Stimulated activated CD4-positive, alpha-beta T cell treated with anti-CD3 and anti-CD28 coated beads, TNF-alpha, amount 100 ng/mL, for 48 hours (primary cell): ENCODE measurements at regions not wholly inside any gene's neighbourhood (a gene's known extent, or its start where the extent isn't known, plus 50 kb on each side); places are given as distances from the start of the nearest gene placed in this dataset.

Experiments used
- DNase-seq, 3 donors: peaks; one replicate each; pipeline ENCODE4 v3.0.0-alpha.2; 2020; ENCODE audit warnings: low read depth in 3 of 3

DNA sequence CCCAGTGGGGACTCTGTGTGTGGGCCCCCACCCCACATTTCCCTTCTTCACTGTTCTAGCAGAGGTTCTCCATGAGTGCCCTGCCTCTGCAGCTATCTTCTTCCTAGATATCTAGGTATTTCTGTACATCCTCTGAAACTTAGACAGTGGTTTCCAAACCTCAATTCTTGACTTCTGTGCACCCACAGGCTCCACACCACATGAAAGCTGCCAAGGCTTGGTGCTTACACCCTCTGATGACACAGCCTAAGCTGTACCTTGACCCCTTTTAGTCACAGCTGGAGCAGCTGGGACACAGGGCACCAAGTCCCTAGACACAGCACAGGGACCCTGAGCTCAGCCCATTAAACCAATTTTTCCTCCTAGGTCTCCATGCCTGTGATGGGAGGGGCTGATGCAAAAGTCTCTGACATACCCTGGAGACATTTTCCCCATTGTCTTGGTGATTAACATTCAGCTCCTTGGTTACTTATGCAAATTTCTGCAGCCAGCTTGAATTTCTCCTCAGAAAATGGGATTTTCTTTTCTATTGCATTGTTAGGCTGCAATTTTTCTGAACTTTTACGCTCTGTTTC, 304.5 kb downstream of the OTOL1 start:
- no peak for DNase-seq

- DNase-seq: no peak
Observed at GRCh38 chr3:161818106-161818505, 321.5 kb downstream of the OTOL1 start.

- no peak for DNase-seq
Observed at GRCh38 chr3:161821591-161821990, 325.0 kb downstream of the OTOL1 start.

DNA sequence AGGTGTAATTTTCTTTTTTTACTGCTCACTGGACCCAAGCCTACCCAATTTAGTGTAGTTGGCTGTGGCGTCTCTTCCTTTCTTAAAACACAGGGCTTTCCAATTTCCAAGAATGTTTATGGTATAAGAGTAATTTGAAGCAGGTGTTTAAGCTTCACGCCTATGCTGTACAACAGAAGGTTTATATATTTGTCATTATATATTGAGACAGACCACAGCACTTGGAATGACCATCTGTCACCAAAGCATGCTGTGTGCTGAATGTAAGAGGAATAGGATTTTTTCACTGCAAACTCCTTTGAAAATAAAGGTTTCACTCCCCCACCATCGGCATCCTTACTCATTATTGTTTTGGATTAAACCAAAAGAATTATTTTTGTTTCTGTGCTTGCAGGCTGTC, 325.7 kb downstream of the OTOL1 start:
- no peak for DNase-seq

DNA sequence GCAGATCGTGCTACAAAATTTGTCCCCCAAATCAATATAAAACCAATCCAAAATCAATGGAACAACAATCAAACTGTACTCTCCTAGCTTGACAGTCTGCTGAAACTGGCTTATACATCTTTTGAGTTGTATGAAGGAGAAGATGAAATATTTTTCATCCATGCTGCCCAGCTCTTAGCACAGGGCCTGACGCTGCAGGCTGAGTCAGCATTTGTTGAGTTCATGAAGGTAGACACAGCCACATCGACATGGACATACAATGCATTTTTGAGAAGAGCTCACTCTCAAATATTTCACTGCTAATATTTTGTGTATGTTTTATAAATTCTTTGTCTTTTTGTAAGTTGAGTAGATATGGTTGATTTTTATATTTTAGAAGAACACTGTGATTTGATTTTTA, 327.3 kb downstream of the OTOL1 start:
- DNase-seq: no peak

DNA sequence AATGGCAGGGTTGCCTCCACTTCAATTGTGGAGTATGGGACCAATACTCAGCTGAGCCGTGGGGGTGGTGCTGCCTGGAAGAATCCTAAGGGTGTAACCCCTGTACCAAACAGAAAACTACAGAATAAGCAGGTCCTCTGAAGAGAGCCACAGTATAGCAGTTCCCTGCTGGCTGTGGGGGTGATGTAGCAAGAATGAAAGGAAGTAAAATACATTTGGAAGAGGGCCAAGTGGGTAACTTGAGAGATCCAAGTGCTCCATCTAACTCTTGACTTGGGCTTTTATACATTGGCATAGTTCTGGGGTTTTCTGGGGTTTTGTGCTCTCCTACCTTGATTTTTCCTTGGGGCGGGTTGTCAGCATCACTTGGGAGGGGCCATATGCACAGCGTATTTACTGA, 341.4 kb downstream of the OTOL1 start:
- no peak for DNase-seq

DNA sequence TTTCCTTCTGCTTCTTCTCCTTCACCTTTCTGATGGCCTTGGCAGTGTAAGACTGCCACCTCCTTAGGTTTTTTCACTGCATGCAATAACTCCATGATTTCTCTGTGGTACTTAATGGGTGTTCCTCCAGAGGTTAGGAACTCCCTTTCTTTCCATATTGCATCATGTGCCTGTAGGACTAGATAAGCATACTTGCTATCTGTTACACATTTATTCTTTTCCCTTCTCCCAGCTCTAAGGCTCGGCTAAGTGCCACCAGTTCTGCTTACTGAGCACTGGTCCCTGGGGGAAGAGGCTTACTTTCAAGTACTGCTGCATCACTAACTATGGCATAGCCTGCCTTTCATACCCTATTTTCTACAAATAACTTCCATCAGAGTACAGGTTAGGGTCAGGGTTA, 351.8 kb downstream of the OTOL1 start:
- DNase-seq: no peak

- DNase-seq: peak in 1 of 3 donors; percentile 9
Observed at GRCh38 chr3:161851941-161852566, 355.4 kb downstream of the OTOL1 start.

GRCh38 chr3:161852744-161853143, 356.1 kb downstream of the OTOL1 start:
- DNase-seq: no peak

- peak in 1 of 3 donors; percentile 9 for DNase-seq
Observed at GRCh38 chr3:161854232-161854771, 357.7 kb downstream of the OTOL1 start.

GRCh38 chr3:161859057-161859456, 362.4 kb downstream of the OTOL1 start:
- no peak for DNase-seq

- no peak for DNase-seq
Observed at GRCh38 chr3:161859865-161860450, 363.4 kb downstream of the OTOL1 start.

- DNase-seq: no peak
Observed at GRCh38 chr3:161863775-161864174, 367.2 kb downstream of the OTOL1 start.

- no peak for DNase-seq
Observed at GRCh38 chr3:161866176-161866575, 369.6 kb downstream of the OTOL1 start.

DNA sequence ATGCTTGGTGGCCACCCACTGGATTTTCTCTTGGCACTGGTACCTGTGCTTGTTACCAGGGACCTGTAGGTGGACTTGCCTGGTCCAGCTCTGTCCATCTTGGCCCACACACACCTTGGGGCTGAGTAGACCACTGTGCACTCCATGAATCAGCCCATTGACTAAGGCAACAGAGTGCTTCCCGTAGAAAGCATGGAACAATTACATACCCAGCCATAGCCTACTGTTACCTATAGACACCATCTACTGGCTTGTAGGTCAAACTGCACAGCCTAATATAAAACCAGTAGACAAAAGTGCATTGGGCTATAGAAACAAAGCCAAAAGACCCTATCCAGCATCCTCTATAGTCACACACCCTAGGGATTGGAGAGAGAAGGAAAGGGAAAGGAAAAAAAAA, 378.9 kb downstream of the OTOL1 start:
- DNase-seq: no peak

GRCh38 chr3:161879470-161879869, 382.9 kb downstream of the OTOL1 start:
- no peak for DNase-seq

GRCh38 chr3:161884830-161885229, 388.2 kb downstream of the OTOL1 start:
- DNase-seq: no peak

- no peak for DNase-seq
Observed at GRCh38 chr3:161890147-161890625, 393.6 kb downstream of the OTOL1 start.

DNA sequence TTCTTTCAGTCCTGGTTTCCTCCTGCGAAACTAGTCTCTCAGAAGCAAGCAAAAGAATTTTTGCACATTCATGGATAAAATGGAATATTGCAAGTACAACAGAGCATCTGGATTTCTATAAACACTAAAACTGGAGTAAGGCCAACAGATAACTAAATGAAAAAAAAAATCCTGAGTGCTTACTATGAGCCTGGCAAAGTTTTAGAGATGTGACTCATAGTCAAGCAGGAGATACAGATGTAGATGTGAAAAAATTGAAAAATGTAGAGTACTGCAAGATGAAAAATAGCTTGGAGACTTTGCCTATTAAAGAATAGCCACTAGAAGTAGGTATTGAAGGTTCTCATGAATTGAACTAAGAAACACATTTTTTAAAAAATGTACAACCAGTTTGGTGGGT, 397.4 kb downstream of the OTOL1 start:
- no peak for DNase-seq

GRCh38 chr3:161894657-161895056, 398.0 kb downstream of the OTOL1 start:
- DNase-seq: no peak

DNA sequence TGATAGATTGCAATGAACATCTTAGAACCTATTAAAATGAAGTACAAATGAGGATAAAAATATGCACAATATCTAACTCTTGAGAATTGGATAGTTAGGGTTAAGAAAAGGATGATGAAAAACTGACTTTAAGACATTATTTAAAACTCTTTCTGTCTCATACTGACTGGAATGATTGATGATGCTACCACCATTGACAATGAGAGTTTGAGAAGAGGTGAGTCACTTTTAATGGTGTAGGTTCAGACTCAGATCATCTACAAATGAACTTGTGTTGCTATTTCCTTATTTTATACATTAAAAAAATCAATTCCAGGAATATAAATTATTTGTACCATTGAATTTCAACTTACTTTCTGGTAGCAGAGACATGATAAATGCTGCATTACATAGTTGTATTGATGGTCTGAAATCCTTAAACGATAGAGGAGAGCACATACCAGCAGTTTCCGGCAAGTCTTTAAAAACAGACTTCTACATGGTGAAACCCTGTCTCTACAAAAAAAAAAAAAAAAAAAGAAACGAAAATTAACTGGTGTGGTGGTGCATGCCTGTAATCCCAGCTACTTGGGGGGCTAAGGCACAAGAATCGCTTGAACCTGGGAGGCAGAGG, 409.0 kb downstream of the OTOL1 start:
- no peak for DNase-seq

DNA sequence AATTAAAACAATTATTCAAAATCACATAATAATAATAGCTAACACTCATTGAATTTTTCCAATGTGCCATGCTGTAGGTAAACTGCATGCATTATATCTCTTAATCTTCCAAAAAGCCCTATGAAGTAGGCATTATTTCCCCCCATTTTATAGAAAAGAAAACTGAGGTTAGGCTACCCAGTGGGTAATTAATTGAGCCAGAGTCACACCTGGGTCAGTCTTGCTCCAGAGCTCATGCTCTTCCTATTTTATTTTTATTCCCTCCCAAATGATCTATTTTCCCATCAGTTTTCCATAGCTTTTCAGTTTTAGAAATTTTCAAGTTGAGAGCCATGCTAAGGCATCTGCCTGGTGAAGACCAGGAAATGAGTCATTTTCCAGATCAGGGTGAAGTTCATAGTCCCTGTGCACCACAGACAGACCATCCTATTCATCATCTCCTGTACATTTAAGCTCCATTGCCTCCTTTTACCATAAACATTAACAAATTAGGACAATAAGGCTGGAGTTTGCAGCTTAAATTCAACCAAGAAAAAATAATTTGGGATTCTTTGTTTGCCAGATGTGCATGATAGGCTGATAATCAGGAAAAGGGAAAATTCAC, 417.3 kb downstream of the OTOL1 start:
- no peak for DNase-seq
